GM10248 (cell line): ENCODE measurements at regions not wholly inside any gene's neighbourhood (a gene's known extent, or its start where the extent isn't known, plus 50 kb on each side); places are given as distances from the start of the nearest gene placed in this dataset.
"Not testable (repeated sequence)": the region's sequence is repeated elsewhere in the genome, so short reads cannot be mapped to it uniquely, and the experiment has no call there.

Source experiments
- CTCF ChIA-PET: fragments of 300-600 bp; sonication (Branson Sonifier 250); formaldehyde crosslinking; extraction: SDS; loops from one replicate; lab custom pipeline; 2021; ENCODE audit warnings: antibody characterized with exemption; lab: Yijun Ruan, JAX
- POLR2A ChIA-PET: fragments of 350-650 bp; sonication (Branson Sonifier 250); formaldehyde crosslinking; extraction: SDS; loops from one replicate; lab custom pipeline; 2020; ENCODE audit warnings: antibody characterized with exemption; lab: Yijun Ruan, JAX
- DNase-seq: peaks from one replicate; pipeline ENCODE4 v3.0.0; 2012; ENCODE audit errors: extremely low spot score
- TF ChIP-seq, protein P1 (sequence below): IDR thresholded peaks from 2 replicates; pipeline ENCODE4 v1.5.1; 2012; ENCODE audit warnings: mild to moderate bottlenecking, low read depth; ENCODE audit errors: extremely low read depth, missing control alignments, control extremely low read depth

GRCh38 chr13:97758317-97758716 is 195.2 kb upstream of the IPO5 start:
- DNase-seq = no peak
- TF ChIP-seq, protein P1, sequence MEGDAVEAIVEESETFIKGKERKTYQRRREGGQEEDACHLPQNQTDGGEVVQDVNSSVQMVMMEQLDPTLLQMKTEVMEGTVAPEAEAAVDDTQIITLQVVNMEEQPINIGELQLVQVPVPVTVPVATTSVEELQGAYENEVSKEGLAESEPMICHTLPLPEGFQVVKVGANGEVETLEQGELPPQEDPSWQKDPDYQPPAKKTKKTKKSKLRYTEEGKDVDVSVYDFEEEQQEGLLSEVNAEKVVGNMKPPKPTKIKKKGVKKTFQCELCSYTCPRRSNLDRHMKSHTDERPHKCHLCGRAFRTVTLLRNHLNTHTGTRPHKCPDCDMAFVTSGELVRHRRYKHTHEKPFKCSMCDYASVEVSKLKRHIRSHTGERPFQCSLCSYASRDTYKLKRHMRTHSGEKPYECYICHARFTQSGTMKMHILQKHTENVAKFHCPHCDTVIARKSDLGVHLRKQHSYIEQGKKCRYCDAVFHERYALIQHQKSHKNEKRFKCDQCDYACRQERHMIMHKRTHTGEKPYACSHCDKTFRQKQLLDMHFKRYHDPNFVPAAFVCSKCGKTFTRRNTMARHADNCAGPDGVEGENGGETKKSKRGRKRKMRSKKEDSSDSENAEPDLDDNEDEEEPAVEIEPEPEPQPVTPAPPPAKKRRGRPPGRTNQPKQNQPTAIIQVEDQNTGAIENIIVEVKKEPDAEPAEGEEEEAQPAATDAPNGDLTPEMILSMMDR = no peak
- ChIA-PET POLR2A (no interaction called here), CTCF (no interaction called here)

GRCh38 chr13:97761796-97762540 is 191.5 kb upstream of the IPO5 start:
- TF ChIP-seq, protein P1 = no peak
- DNase-seq = no peak
- ChIA-PET POLR2A (no interaction called here), CTCF (no interaction called here)

DNA sequence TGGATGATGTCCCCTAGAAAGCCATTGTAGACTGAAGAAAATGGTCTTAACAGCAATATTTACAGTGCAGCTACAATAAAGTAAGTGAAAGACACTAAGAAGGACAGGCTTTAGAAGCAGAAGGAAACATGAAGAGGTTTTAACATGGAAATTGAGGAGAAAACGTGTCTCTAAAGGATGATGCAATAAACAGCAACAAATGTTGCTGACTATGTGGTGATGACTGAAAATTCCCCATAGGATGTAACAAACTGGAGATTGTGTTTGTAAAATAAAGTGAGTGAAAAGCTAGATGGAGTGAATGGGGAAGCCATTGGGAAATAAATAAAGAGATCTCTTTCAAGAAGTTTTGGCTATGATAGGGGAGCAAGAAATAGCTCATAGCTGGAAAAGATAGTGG is 186.7 kb upstream of the IPO5 start:
- CTCF ChIA-PET = no interaction called here

GRCh38 chr13:97768134-97768533 is 185.3 kb upstream of the IPO5 start:
- TF ChIP-seq, protein P1 = no peak
- no peak for DNase-seq
- ChIA-PET CTCF (no interaction called here), POLR2A (no interaction called here)

More for the DNA sequence above, 186.7 kb upstream of the IPO5 start:
- POLR2A ChIA-PET = no interaction called here
- DNase-seq = no peak
- TF ChIP-seq, protein P1 = no peak

DNA sequence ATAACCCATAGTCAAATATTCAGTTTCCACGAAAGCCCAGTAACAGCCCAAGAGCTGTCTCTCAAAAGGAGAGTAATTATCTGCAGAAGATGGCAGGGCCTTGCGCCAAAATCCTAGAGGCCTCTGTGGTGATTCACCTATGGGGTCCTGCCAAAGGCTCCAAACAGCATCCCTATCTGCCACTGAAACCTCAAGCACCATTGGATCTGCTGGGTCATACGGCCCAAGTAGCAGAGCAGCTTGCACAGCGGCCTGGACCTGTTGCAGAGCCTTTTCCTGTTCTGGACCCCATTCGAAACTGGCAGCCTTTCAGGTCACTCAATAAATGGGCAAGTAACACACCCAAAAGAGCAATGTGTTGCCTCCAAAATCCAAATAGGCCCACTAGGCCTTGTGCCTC is 183.2 kb upstream of the IPO5 start:
- CTCF ChIA-PET, DNase-seq, POLR2A ChIA-PET: not testable (repeated sequence)

GRCh38 chr13:97772466-97772865 is 181.0 kb upstream of the IPO5 start:
- CTCF ChIA-PET, DNase-seq, POLR2A ChIA-PET: not testable (repeated sequence)

- DNase-seq, POLR2A ChIA-PET, CTCF ChIA-PET: not testable (repeated sequence)
Measured at GRCh38 chr13:97774391-97775100, 178.9 kb upstream of the IPO5 start.

GRCh38 chr13:97780486-97780885 is 173.0 kb upstream of the IPO5 start:
- TF ChIP-seq, protein P1 = no peak
- DNase-seq = no peak
- CTCF ChIA-PET = no interaction called here
- POLR2A ChIA-PET = no interaction called here
